Astrocyte of the cerebellum (primary cell): ENCODE measurements at regions not wholly inside any gene's neighbourhood (a gene's known extent, or its start where the extent isn't known, plus 50 kb on each side); places are given as distances from the start of the nearest gene placed in this dataset.

ENCODE experiments used
- DNase-seq: peaks from one replicate; pipeline ENCODE4 v3.0.0-alpha.2; 2011; ENCODE audit warnings: low read depth
- H3K4me3 ChIP-seq: 2 replicates; pipeline ENCODE4 v1.5.1; 2011; ENCODE audit warnings: mild to moderate bottlenecking, low read depth, low read length, moderate library complexity
- CTCF ChIP-seq: IDR thresholded peaks from 2 replicates; pipeline ENCODE4 v1.5.1; 2012; ENCODE audit warnings: low read length, low read depth, moderate library complexity, mild to moderate bottlenecking; ENCODE audit errors: missing control alignments
- in situ Hi-C: cut with HindIII; loops from 2 replicates; pipeline ENCODE4 v1.10.0; 2017; ENCODE audit warnings: low sequenced_read_pairs

DNA sequence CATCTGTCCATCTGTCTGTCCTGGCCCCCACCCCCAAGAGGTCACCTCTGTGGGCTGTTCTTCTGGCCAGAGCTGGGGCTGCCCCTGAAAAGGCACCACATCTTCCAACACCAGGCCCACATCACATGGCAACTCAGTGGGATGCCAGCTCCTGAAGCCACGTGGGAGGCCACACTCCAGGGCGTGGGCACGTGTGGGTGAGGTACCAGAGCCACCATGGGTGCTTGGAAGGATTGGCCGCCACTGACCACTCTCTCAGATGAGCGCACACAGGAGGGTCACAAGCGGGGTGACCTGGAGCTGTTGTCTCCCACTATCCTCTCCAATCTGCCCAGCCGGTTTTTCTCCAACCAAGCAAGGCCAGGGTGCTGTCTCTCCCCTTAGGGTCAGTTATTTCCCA lies 197.9 kb downstream of the TFCP2L1 start:
- H3K4me3 ChIP-seq, result no peak overlapping the region
- in situ Hi-C loops, result no loop called here
- TF ChIP-seq CTCF, result no peak
- no peak for DNase-seq

GRCh38 chr2:121088251-121089165 lies 196.5 kb downstream of the TFCP2L1 start:
- no peak for DNase-seq
- in situ Hi-C loops, result no loop called here
- no peak for TF ChIP-seq CTCF
- no peak overlapping the region for H3K4me3 ChIP-seq

DNA sequence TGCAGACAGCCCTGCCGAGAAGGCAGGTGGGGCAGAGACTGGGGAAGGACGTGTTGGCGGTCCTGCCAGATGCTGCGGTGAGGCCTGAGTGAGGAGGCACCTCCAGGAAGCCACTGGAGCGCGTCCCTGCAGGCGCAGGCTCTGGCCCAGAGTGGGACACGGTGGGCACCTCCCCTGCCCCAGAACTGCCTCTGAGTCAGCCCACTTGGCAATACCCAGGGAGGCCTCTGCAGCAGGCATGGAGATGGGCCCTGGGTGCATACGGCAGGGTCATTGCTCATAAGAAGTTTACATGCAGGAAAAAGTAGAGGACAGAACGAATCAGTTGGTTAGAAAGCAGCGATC lies 195.9 kb downstream of the TFCP2L1 start:
- TF ChIP-seq CTCF, result no peak
- in situ Hi-C loops, result no loop called here
- H3K4me3 ChIP-seq, result no peak overlapping the region
- no peak for DNase-seq

GRCh38 chr2:121090088-121090715 lies 194.8 kb downstream of the TFCP2L1 start:
- H3K4me3 ChIP-seq, result no peak overlapping the region
- TF ChIP-seq CTCF, result no peak
- in situ Hi-C loops, result no loop called here
- no peak for DNase-seq

- in situ Hi-C loops, result no loop called here
Observed at GRCh38 chr2:121092095-121092494, 192.9 kb downstream of the TFCP2L1 start.

DNA sequence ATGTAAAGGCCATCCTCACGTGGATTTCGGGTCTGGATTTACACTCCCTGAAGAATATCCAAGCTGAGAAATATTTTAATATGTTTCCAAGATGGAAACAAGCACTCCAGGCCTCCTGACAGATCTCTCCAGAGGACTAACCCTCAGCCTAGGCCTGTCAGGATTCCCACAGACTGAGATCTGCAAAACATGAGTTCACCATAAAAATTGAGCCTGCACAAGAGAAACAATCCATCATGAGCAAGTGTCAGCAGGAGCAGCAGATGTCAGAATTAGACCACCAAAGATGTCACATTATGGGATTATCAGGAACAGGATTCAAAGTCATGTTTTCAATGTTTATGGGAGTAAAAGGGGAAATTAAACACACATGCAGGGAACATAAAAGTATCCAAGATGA lies 191.3 kb downstream of the TFCP2L1 start:
- DNase-seq, result no peak
- no peak overlapping the region for H3K4me3 ChIP-seq
- in situ Hi-C loops, result no loop called here
- no peak for TF ChIP-seq CTCF

More at GRCh38 chr2:121092095-121092494, 192.9 kb downstream of the TFCP2L1 start:
- H3K4me3 ChIP-seq, result no peak overlapping the region
- TF ChIP-seq CTCF, result no peak
- no peak for DNase-seq
